Kidney (tissue), 13 donors: ENCODE measurements at regions not wholly inside any gene's neighbourhood (a gene's known extent, or its start where the extent isn't known, plus 50 kb on each side); places are given as distances from the start of the nearest gene placed in this dataset.
"Not testable (repeated sequence)": the region's sequence is repeated elsewhere in the genome, so short reads cannot be mapped to it uniquely, and the experiment has no call there.

ENCODE experiments used
- DNase-seq, 5 donors: peaks; one replicate each; pipeline ENCODE4 v3.0.0-alpha.2; 2013 to 2020
- FAIRE-seq: peaks from 2 replicates; lab custom pipeline; 2012; peaks lifted over from hg19 to GRCh38; lab: Jason Lieb, UNC
- H3K27ac ChIP-seq, 2 donors: one replicate each; pipeline ENCODE4 v1.7.0; 2013; ENCODE audit warnings: low read depth in 2 of 2, low read length in 2 of 2, inconsistent platforms in 1 of 2
- H3K27me3 ChIP-seq: one replicate; pipeline ENCODE4 v1.7.1; 2013; ENCODE audit warnings: low read length, inconsistent platforms; ENCODE audit not compliant: control insufficient read depth, insufficient read depth
- H3K36me3 ChIP-seq, 3 donors: one replicate each; pipeline versions ENCODE4 v1.7.0 to v1.7.1; 2013; ENCODE audit warnings: low read length in 3 of 3, control low read depth in 1 of 3, inconsistent platforms in 1 of 3; ENCODE audit not compliant: insufficient read depth in 3 of 3, control insufficient read depth in 2 of 3
- H3K4me1 ChIP-seq, 3 donors: one replicate each; pipeline versions ENCODE4 v1.7.0 to v1.7.1; 2013; ENCODE audit warnings: low read length in 3 of 3, inconsistent platforms in 1 of 3, low read depth in 1 of 3; ENCODE audit not compliant: control insufficient read depth in 2 of 3, insufficient read depth in 2 of 3
- H3K4me3 ChIP-seq, 3 donors: one replicate each; pipeline versions ENCODE4 v1.7.0 to v1.8.1; 2013; ENCODE audit warnings: low read length in 3 of 3, control low read depth in 1 of 3, inconsistent platforms in 1 of 3
- H3K9ac ChIP-seq, 3 donors: one replicate each; pipeline versions ENCODE4 v1.7.0 to v1.7.1; 2013; ENCODE audit warnings: low read length in 3 of 3, control low read depth in 1 of 3, inconsistent platforms in 1 of 3
- H3K9me3 ChIP-seq, 3 donors: one replicate each; pipeline versions ENCODE4 v1.7.0 to v1.7.1; 2013; ENCODE audit warnings: low read length in 3 of 3, control low read depth in 1 of 3, inconsistent platforms in 1 of 3; ENCODE audit not compliant: control insufficient read depth in 2 of 3, insufficient read depth in 1 of 3
- intact Hi-C: fragments of 100-400 bp; cut with DNase I; formaldehyde crosslinking; loops from one replicate; pipeline ENCODE4 v1.11.1; 2022
- TF ChIP-seq, protein P1 (sequence below): IDR thresholded peaks from 3 replicates; pipeline ENCODE4 v1.5.1; 2012; ENCODE audit warnings: mild to moderate bottlenecking, moderate library complexity, borderline replicate concordance; ENCODE audit not compliant: insufficient read depth; ENCODE audit errors: extremely low read depth
- donor health status: control.
- donor health status: control.
- donor health status: control.
- donor health status: control.
- donor health status: control.
- donor health status: DM: yes; HTN: yes; CAD: no.
- donor health status: Normal renal cell carcinoma (clear cell type).

DNA sequence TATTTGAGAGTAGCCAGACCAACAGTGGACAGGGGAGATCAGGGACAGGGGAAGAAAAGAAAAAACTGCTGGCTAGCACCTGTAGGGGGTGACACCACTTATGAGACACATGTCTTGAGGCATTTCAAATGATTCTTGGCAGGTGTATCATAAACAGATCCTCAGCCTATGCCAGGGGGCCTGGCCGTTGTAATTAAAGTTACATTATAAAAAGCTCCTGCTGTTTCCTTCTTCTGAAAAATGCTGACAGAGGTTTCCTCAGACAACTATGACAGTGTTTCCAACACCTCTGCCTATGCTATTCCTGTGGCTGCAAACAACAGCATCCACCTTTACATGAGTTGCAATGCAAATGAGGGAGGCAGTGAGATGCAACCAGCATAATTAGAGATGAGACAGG lies 281.0 kb upstream of the PTER start:
- Histone ChIP-seq H3K9me3 (no peaks in the 10 kb centered on the region), H3K27ac (no peak overlapping the region), H3K4me1 (no peaks in the 10 kb centered on the region), H3K9ac (no peak overlapping the region), H3K4me3 (no peak overlapping the region), H3K27me3 (no peaks in the 10 kb centered on the region), H3K36me3 (no peaks in the 10 kb centered on the region)
- FAIRE-seq (no peak), DNase-seq (no peak)
- TF ChIP-seq, protein P1, sequence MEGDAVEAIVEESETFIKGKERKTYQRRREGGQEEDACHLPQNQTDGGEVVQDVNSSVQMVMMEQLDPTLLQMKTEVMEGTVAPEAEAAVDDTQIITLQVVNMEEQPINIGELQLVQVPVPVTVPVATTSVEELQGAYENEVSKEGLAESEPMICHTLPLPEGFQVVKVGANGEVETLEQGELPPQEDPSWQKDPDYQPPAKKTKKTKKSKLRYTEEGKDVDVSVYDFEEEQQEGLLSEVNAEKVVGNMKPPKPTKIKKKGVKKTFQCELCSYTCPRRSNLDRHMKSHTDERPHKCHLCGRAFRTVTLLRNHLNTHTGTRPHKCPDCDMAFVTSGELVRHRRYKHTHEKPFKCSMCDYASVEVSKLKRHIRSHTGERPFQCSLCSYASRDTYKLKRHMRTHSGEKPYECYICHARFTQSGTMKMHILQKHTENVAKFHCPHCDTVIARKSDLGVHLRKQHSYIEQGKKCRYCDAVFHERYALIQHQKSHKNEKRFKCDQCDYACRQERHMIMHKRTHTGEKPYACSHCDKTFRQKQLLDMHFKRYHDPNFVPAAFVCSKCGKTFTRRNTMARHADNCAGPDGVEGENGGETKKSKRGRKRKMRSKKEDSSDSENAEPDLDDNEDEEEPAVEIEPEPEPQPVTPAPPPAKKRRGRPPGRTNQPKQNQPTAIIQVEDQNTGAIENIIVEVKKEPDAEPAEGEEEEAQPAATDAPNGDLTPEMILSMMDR = no peak
- intact Hi-C loops = no loop called here

DNA sequence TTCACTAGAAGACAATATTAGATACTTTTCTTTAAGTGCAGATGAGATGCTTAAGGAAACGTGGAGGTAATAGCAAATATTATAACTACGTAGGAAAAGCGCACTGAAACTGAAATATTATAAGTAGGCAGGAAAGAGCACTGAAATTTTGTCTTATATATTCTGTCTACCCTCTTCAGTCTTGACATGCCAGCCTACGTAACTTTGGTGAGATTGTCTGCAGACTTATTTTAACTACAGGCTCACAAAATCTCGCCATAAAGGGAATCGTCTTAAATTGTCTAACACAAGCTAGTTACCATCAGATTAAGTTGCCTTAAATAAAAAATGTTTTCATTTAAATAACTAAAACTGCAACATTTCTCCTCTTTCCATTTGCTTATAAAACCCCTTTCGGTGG lies 280.1 kb upstream of the PTER start:
- FAIRE-seq = no peak
- intact Hi-C loops = no loop called here
- DNase-seq = no peak

DNA sequence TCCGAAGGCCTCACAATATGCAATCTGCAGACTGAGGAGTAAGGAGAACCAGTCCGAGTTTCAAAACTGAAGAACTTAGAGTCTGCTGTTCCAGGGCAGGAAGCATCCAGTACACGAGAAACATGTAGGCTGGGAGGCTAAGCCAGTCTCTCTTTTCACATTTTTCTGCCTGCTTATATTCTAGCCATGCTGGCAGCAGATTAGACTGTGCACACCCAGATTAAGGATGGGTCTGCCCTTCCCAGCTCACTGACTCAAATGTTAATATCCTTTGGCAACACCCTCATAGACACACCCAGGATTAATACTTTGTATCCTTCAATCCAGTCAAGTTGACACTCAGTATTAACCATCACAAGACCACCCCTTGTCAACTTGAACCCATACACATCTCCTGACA lies 271.7 kb upstream of the PTER start:
- FAIRE-seq, H3K4me1 ChIP-seq, H3K36me3 ChIP-seq, H3K9me3 ChIP-seq, H3K27ac ChIP-seq, intact Hi-C loops, H3K4me3 ChIP-seq, DNase-seq, H3K9ac ChIP-seq, H3K27me3 ChIP-seq: not testable (repeated sequence)

More for the DNA sequence above, 280.1 kb upstream of the PTER start:
- TF ChIP-seq, protein P1 = no peak
- no peak overlapping the region for H3K27ac ChIP-seq
- H3K9me3 ChIP-seq = no peaks in the 10 kb centered on the region
- no peaks in the 10 kb centered on the region for H3K27me3 ChIP-seq
- no peaks in the 10 kb centered on the region for H3K36me3 ChIP-seq
- no peaks in the 10 kb centered on the region for H3K4me1 ChIP-seq
- H3K9ac ChIP-seq = no peak overlapping the region
- H3K4me3 ChIP-seq = no peak overlapping the region

DNA sequence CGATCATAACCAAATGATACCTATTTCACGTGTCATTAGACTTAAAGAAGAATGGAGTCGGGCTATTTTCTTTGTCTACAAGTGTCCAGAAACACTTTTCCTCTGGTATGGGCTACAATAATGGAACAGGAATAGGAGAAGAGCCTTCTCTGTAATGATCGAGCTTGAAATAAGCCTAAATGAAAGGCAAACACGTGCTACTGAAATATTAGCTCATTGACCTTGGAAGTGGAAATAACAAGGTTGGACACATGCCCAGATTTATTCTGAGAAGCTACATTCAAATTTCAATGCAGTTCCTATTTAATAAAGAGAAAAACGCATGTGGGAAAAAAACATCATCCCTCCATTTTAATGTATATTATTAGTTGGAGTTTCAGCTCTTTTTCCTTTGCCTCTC lies 254.7 kb upstream of the PTER start:
- H3K9ac ChIP-seq = no peak overlapping the region
- no peaks in the 10 kb centered on the region for H3K36me3 ChIP-seq
- FAIRE-seq = no peak
- no peak overlapping the region for H3K4me3 ChIP-seq
- H3K9me3 ChIP-seq = no peaks in the 10 kb centered on the region
- intact Hi-C loops = no loop called here
- DNase-seq = no peak
- H3K4me1 ChIP-seq = no peaks in the 10 kb centered on the region
- no peaks in the 10 kb centered on the region for H3K27me3 ChIP-seq
- TF ChIP-seq, protein P1 = no peak
- H3K27ac ChIP-seq = no peak overlapping the region
